SU-DHL-6 (cell line): ENCODE measurements at regions not wholly inside any gene's neighbourhood (a gene's known extent, or its start where the extent isn't known, plus 50 kb on each side); places are given as distances from the start of the nearest gene placed in this dataset.

Experiments used
- EZH2phosphoT487 ChIP-seq: fragments of 200-600 bp; sonication (generic), shearing (Covaris generic); conservative IDR thresholded peaks from 2 replicates; pipeline ENCODE4 v1.6.1; 2018; ENCODE audit warnings: mild to moderate bottlenecking, antibody characterized with exemption, low read length, moderate library complexity, mixed read lengths
- TF ChIP-seq, protein P1 (sequence below): fragments of 200-600 bp; sonication (generic); IDR thresholded peaks from one replicate; pipeline ENCODE4 v1.5.1; 2017; ENCODE audit warnings: antibody characterized with exemption, mild to moderate bottlenecking, low read length, moderate library complexity; ENCODE audit not compliant: insufficient read depth, poor library complexity, severe bottlenecking

GRCh38 chr5:44565902-44566301, 176.7 kb upstream of the FGF10 start:
- TF ChIP-seq, protein P1, sequence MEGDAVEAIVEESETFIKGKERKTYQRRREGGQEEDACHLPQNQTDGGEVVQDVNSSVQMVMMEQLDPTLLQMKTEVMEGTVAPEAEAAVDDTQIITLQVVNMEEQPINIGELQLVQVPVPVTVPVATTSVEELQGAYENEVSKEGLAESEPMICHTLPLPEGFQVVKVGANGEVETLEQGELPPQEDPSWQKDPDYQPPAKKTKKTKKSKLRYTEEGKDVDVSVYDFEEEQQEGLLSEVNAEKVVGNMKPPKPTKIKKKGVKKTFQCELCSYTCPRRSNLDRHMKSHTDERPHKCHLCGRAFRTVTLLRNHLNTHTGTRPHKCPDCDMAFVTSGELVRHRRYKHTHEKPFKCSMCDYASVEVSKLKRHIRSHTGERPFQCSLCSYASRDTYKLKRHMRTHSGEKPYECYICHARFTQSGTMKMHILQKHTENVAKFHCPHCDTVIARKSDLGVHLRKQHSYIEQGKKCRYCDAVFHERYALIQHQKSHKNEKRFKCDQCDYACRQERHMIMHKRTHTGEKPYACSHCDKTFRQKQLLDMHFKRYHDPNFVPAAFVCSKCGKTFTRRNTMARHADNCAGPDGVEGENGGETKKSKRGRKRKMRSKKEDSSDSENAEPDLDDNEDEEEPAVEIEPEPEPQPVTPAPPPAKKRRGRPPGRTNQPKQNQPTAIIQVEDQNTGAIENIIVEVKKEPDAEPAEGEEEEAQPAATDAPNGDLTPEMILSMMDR = no peak
- TF ChIP-seq EZH2phosphoT487 = no peak
